A549 (cell line): ENCODE measurements at regions not wholly inside any gene's neighbourhood (a gene's known extent, or its start where the extent isn't known, plus 50 kb on each side); places are given as distances from the start of the nearest gene placed in this dataset.

Source experiments
- ATAC-seq, 2 experiments: fragments of 200-7000 bp in 1 of 2; fragments of >200 bp in 1 of 2; cut with Nextera tagmentation in 1 of 2; cut with Tn5 transposase in 1 of 2; 3 replicates each; pipeline versions ENCODE4 v1.8.0 to v1.9.1; 2018 to 2020; ENCODE audit warnings: mild to moderate bottlenecking in 1 of 2, moderate library complexity in 1 of 2
- CTCF ChIA-PET: fragments of 300-600 bp; sonication (Branson Sonifier 250); formaldehyde crosslinking; extraction: SDS; loops from one replicate; lab custom pipeline; 2021; ENCODE audit warnings: antibody characterized with exemption, inconsistent platforms; lab: Yijun Ruan, JAX
- POLR2A ChIA-PET: fragments of 350-600 bp; formaldehyde crosslinking; extraction: SDS; loops from one replicate; lab custom pipeline; 2021; ENCODE audit warnings: antibody characterized with exemption, inconsistent platforms; lab: Yijun Ruan, JAX
- DNase-seq, 2 experiments: peaks; one replicate each; pipeline versions ENCODE4 v3.0.0 to v3.0.0-alpha.2; 2011 to 2016; ENCODE audit warnings: low read depth in 1 of 2, low spot score in 1 of 2
- FAIRE-seq: peaks from 2 replicates; lab custom pipeline; 2011; peaks lifted over from hg19 to GRCh38; lab: Jason Lieb, UNC
- H3K27ac ChIP-seq, 2 experiments: fragments of >200 bp; sonication (Bioruptor Twin); formaldehyde crosslinking; 3 replicates each; pipeline ENCODE4 v1.5.1; 2016 to 2017
- H3K4me1 ChIP-seq: fragments of >200 bp; sonication (Bioruptor Twin); formaldehyde crosslinking; 3 replicates; pipeline ENCODE4 v1.6.1; 2016
- H3K4me2 ChIP-seq: fragments of >200 bp; sonication (Bioruptor Twin); formaldehyde crosslinking; 3 replicates; pipeline ENCODE4 v1.6.1; 2016
- H3K4me3 ChIP-seq: fragments of >200 bp; sonication (Bioruptor Twin); formaldehyde crosslinking; 3 replicates; pipeline ENCODE4 v1.5.1; 2016
- H3K9me3 ChIP-seq: fragments of >200 bp; sonication (Bioruptor Twin); formaldehyde crosslinking; 3 replicates; pipeline ENCODE4 v1.6.1; 2016
- BHLHE40 ChIP-seq: IDR thresholded peaks from 2 replicates; pipeline ENCODE4 v1.6.1; 2012; ENCODE audit warnings: low read depth, low read length, inconsistent platforms
- CEBPB ChIP-seq, 2 experiments: fragments of >200 bp in 1 of 2; sonication (Bioruptor Twin) in 1 of 2; formaldehyde crosslinking in 1 of 2; IDR thresholded peaks; 2 replicates each; pipeline ENCODE4 v1.6.1; 2012 to 2016
- CHD2 ChIP-seq: fragments of 150-350 bp; IDR thresholded peaks from 2 replicates; pipeline ENCODE4 v1.6.1; 2014; ENCODE audit warnings: low read length; ENCODE audit not compliant: partially characterized antibody
- E2F6 ChIP-seq: IDR thresholded peaks from 2 replicates; pipeline ENCODE4 v1.6.1; 2012; ENCODE audit warnings: low read depth, borderline replicate concordance
- EHF ChIP-seq: fragments of 250-450 bp; sonication (Bioruptor Pico); IDR thresholded peaks from 2 replicates; pipeline ENCODE4 v1.5.0; 2020; ENCODE audit warnings: mild to moderate bottlenecking
- EHMT2 ChIP-seq: fragments of 200-600 bp; sonication (generic); IDR thresholded peaks from 2 replicates; pipeline ENCODE4 v1.6.1; 2016; ENCODE audit warnings: antibody characterized with exemption, low read depth, mild to moderate bottlenecking, moderate library complexity
- EP300 ChIP-seq, 2 experiments: fragments of >200 bp; sonication (Bioruptor Twin); formaldehyde crosslinking; IDR thresholded peaks; 2 replicates in 1 of 2; 3 replicates in 1 of 2; pipeline ENCODE4 v1.6.1; 2016 to 2017
- ESRRA ChIP-seq: fragments of 150-350 bp; IDR thresholded peaks from 2 replicates; pipeline ENCODE4 v1.6.1; 2014; ENCODE audit warnings: mild to moderate bottlenecking, low read length, borderline replicate concordance
- GATA3 ChIP-seq: IDR thresholded peaks from 2 replicates; pipeline ENCODE4 v1.6.1; 2012; ENCODE audit warnings: borderline replicate concordance
- JUNB ChIP-seq: fragments of >200 bp; sonication (Bioruptor Twin); formaldehyde crosslinking; IDR thresholded peaks from 2 replicates; pipeline ENCODE4 v1.6.1; 2016
- MAFK ChIP-seq: fragments of 450-650 bp; IDR thresholded peaks from 2 replicates; pipeline ENCODE4 v1.6.1; 2014; ENCODE audit not compliant: partially characterized antibody
- MAX ChIP-seq: IDR thresholded peaks from 2 replicates; pipeline ENCODE4 v1.6.1; 2012
- NFE2L2 ChIP-seq: fragments of 150-350 bp; conservative IDR thresholded peaks from 2 replicates; pipeline ENCODE4 v1.6.1; 2014; ENCODE audit warnings: low read length
- SREBF2 ChIP-seq: fragments of 450-650 bp; IDR thresholded peaks from 2 replicates; pipeline ENCODE4 v1.6.1; 2014; ENCODE audit warnings: mild to moderate bottlenecking, moderate library complexity
- TP53 ChIP-seq: fragments of 250-450 bp; sonication (Bioruptor Pico); IDR thresholded peaks from 2 replicates; pipeline ENCODE4 v1.5.0; 2021; ENCODE audit warnings: mild to moderate bottlenecking, moderate library complexity
- USF2 ChIP-seq: fragments of 450-650 bp; IDR thresholded peaks from 2 replicates; pipeline ENCODE4 v1.6.1; 2014; ENCODE audit warnings: antibody characterized with exemption
- ZC3H11A ChIP-seq: fragments of 450-650 bp; IDR thresholded peaks from 2 replicates; pipeline ENCODE4 v1.6.1; 2014; ENCODE audit warnings: antibody characterized with exemption, mild to moderate bottlenecking
- WGBS: methylation state at CpG from one replicate; pipeline ENCODE4 v1.1.6; 2017; ENCODE audit errors: missing lambda C conversion rate; 5-methylcytosine and 5-hydroxymethylcytosine counted together
- TF ChIP-seq, protein P1 (sequence below): fragments of >200 bp; sonication (Bioruptor Twin); formaldehyde crosslinking; IDR thresholded peaks from 2 replicates; pipeline ENCODE4 v1.6.1; 2016
- TF ChIP-seq, protein P2 (sequence below): IDR thresholded peaks from 2 replicates; pipeline ENCODE4 v1.6.1; 2012
- TF ChIP-seq, protein P3 (sequence below): fragments of 150-350 bp; IDR thresholded peaks from 2 replicates; pipeline ENCODE4 v1.6.1; 2014; ENCODE audit warnings: low read depth, mild to moderate bottlenecking, low read length

- no peak for ATAC-seq
- H3K27ac ChIP-seq = no peak overlapping the region
- DNase-seq = no peak
- no peak for TF ChIP-seq GATA3
- TF ChIP-seq MAX = no peak
- TF ChIP-seq, all 56 proteins: peak for 0
- ChIA-PET CTCF (interaction anchor here (0.6 to 1.0 kb wide), 2 partner anchors 28 to 706 kb away, joined by 3 to 4 read pairs; no protein-coding TSS in a partner anchor), POLR2A (no interaction called here)
- Histone ChIP-seq H3K4me2 (no peak overlapping the region), H3K4me1 (peaks cover 8% of the 10 kb centered on the region; the same call in 2 of the 3 replicates), H3K9me3 (no peaks in the 10 kb centered on the region), H3K4me3 (no peak overlapping the region)
- 76% methylated on average over 2 of the region's 2 CpGs for WGBS
- FAIRE-seq = no peak
Measured at GRCh38 chr5:60516688-60517087, 183.3 kb downstream of the DEPDC1B start.

DNA sequence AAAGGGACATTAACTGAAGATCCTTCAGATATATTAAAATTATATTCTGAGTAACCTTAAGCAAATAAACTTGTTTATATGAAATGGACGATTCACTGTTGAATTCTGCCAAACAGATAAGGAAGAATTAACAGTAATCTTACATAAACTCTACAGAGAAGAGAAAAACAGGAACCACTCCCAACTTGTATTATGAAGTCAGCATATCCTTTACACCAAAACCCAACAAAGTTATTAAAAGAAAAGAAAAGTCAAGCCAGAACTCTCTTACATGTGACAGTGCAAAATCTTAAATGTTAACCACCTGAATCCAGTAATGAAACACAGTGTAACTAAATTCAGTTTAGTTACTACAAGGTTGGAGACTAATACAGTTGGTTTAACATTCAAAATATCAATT is 185.8 kb downstream of the DEPDC1B start:
- H3K4me2 ChIP-seq = peak overlapping the region; percentile 44; the same call in 2 of the 3 replicates
- no peak for TF ChIP-seq BHLHE40
- TF ChIP-seq NFE2L2 = no peak
- TF ChIP-seq E2F6 = no peak
- TF ChIP-seq ESRRA = no peak
- no peak for TF ChIP-seq GATA3
- TF ChIP-seq EHMT2 = no peak
- no peak for TF ChIP-seq CHD2
- TF ChIP-seq, all 56 proteins: peak for 0
- Histone ChIP-seq H3K4me1 (peaks cover 8% of the 10 kb centered on the region; the same call in 2 of the 3 replicates), H3K9me3 (no peaks in the 10 kb centered on the region), H3K4me3 (no peak overlapping the region), H3K27ac (no peak overlapping the region)
- ATAC-seq (no peak), DNase-seq (no peak), FAIRE-seq (no peak)
- ChIA-PET POLR2A (no interaction called here), CTCF (no interaction called here)
- 0% methylated on average over 1 of the region's 1 CpG for WGBS

GRCh38 chr5:60512117-60512516 is 187.8 kb downstream of the DEPDC1B start:
- no peak overlapping the region for H3K4me2 ChIP-seq
- TF ChIP-seq TP53 (CRISPR knock-in tag) (no peak), CEBPB (IDR thresholded peaks at IDR 0.05) (no peak), MAFK (no peak), EP300 (IDR thresholded peaks at IDR 0.05) (no peak), GATA3 (no peak), SREBF2 (no peak), NFE2L2 (no peak), EHF (no peak), ZC3H11A (no peak), USF2 (no peak), MAX (no peak), JUNB (no peak)
- TF ChIP-seq, protein P1, sequence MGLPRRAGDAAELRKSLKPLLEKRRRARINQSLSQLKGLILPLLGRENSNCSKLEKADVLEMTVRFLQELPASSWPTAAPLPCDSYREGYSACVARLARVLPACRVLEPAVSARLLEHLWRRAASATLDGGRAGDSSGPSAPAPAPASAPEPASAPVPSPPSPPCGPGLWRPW = no peak
- TF ChIP-seq, protein P2, sequence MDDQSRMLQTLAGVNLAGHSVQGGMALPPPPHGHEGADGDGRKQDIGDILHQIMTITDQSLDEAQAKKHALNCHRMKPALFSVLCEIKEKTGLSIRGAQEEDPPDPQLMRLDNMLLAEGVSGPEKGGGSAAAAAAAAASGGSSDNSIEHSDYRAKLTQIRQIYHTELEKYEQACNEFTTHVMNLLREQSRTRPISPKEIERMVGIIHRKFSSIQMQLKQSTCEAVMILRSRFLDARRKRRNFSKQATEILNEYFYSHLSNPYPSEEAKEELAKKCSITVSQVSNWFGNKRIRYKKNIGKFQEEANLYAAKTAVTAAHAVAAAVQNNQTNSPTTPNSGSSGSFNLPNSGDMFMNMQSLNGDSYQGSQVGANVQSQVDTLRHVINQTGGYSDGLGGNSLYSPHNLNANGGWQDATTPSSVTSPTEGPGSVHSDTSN = no peak
- TF ChIP-seq, protein P3, sequence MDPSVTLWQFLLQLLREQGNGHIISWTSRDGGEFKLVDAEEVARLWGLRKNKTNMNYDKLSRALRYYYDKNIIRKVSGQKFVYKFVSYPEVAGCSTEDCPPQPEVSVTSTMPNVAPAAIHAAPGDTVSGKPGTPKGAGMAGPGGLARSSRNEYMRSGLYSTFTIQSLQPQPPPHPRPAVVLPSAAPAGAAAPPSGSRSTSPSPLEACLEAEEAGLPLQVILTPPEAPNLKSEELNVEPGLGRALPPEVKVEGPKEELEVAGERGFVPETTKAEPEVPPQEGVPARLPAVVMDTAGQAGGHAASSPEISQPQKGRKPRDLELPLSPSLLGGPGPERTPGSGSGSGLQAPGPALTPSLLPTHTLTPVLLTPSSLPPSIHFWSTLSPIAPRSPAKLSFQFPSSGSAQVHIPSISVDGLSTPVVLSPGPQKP = no peak
- ChIA-PET CTCF (no interaction called here), POLR2A (no interaction called here)
- H3K4me1 ChIP-seq = peaks cover 8% of the 10 kb centered on the region; the same call in 2 of the 3 replicates
- no peak for FAIRE-seq
- H3K27ac ChIP-seq = no peak overlapping the region
- H3K4me3 ChIP-seq = no peak overlapping the region
- H3K9me3 ChIP-seq = no peaks in the 10 kb centered on the region
- no peak for ATAC-seq
- DNase-seq = no peak
